A549 (cell line): ENCODE measurements at regions not wholly inside any gene's neighbourhood (a gene's known extent, or its start where the extent isn't known, plus 50 kb on each side); places are given as distances from the start of the nearest gene placed in this dataset.

ENCODE experiments used
- CEBPB ChIP-seq, 2 experiments: fragments of >200 bp in 1 of 2; sonication (Bioruptor Twin) in 1 of 2; formaldehyde crosslinking in 1 of 2; IDR thresholded peaks; 2 replicates each; pipeline ENCODE4 v1.6.1; 2012 to 2016
- CHD2 ChIP-seq: fragments of 150-350 bp; IDR thresholded peaks from 2 replicates; pipeline ENCODE4 v1.6.1; 2014; ENCODE audit warnings: low read length; ENCODE audit not compliant: partially characterized antibody
- EP300 ChIP-seq, 2 experiments: fragments of >200 bp; sonication (Bioruptor Twin); formaldehyde crosslinking; IDR thresholded peaks; 2 replicates in 1 of 2; 3 replicates in 1 of 2; pipeline ENCODE4 v1.6.1; 2016 to 2017
- JUN ChIP-seq, 2 experiments: fragments of >200 bp; sonication (Bioruptor Twin); formaldehyde crosslinking; IDR thresholded peaks; 2 replicates in 1 of 2; 3 replicates in 1 of 2; pipeline ENCODE4 v1.6.1; 2016 to 2017
- MAZ ChIP-seq: fragments of 150-350 bp; IDR thresholded peaks from 2 replicates; pipeline ENCODE4 v1.6.1; 2014; ENCODE audit warnings: antibody characterized with exemption, low read depth, low read length, borderline replicate concordance
- NR3C1 ChIP-seq: fragments of >200 bp; sonication (Bioruptor Twin); formaldehyde crosslinking; IDR thresholded peaks from 3 replicates; pipeline ENCODE4 v1.6.1; 2017
- RCOR1 ChIP-seq: fragments of 150-350 bp; IDR thresholded peaks from 2 replicates; pipeline ENCODE4 v1.6.1; 2014; ENCODE audit warnings: antibody characterized with exemption, low read length, low read depth
- RFX5 ChIP-seq: fragments of 450-650 bp; IDR thresholded peaks from 2 replicates; pipeline ENCODE4 v1.7.1; 2014; ENCODE audit warnings: antibody characterized with exemption, mild to moderate bottlenecking, moderate library complexity
- SMC3 ChIP-seq: fragments of >200 bp; sonication (Bioruptor Twin); formaldehyde crosslinking; IDR thresholded peaks from 3 replicates; pipeline ENCODE4 v1.6.1; 2018; ENCODE audit warnings: inconsistent platforms
- SREBF2 ChIP-seq: fragments of 450-650 bp; IDR thresholded peaks from 2 replicates; pipeline ENCODE4 v1.6.1; 2014; ENCODE audit warnings: mild to moderate bottlenecking, moderate library complexity
- TF ChIP-seq, protein P1 (sequence below): fragments of >200 bp; sonication (Bioruptor Twin); formaldehyde crosslinking; IDR thresholded peaks from 3 replicates; pipeline ENCODE4 v1.5.1; 2016
- TF ChIP-seq, protein P2 (sequence below): fragments of 450-650 bp; IDR thresholded peaks from 2 replicates; pipeline ENCODE4 v1.6.1; 2014; ENCODE audit warnings: antibody characterized with exemption
- TF ChIP-seq, protein P3 (sequence below): IDR thresholded peaks from 2 replicates; pipeline ENCODE4 v1.6.1; 2012

DNA sequence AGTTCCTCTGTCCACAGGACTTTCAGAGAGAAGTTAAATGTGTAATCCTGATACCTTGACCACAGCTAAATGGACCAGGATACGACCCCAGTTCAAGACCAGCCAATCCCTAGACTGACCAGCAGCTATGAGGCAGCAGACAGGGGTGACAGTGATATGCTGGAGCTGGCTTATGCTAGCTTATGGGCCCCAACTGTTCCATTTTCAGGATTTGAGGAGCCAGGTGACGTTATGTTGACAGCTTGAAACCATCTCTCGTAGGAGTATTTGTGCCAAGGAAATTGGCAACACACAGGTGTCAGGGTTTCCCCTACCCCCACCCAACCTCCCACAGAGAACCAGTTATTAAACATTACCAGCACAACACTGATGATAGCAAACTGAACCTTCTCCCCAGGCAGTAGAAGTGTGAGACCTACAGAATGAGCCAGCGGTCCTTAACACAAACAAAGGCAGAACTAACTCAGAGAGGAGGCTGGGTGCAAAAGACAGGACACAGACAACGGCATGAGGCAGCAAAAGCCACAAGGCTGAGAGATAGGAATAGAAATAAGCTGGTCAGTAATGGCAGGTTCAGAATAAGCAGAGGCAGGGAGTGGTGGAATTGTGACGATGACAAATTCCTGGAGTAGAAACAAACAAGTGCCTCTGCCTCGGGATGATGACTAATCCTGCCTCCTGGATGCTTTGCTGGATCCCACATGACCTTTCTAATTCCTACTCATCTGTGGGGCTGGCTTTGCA, 85.6 kb upstream of the CPEB2 start:
- TF ChIP-seq NR3C1 (no peak), RFX5 (no peak), SREBF2 (no peak), MAZ (no peak), EP300 (IDR thresholded peaks at IDR 0.05) (peak in 1 of 2 experiments; percentile 65; a peak in 3 of 5 replicates), CHD2 (no peak), JUN (IDR thresholded peaks at IDR 0.05) (peak in 1 of 2 experiments; percentile 65; a peak in 3 of 5 replicates), SMC3 (peak; percentile 22; the same call in 1 of the 3 replicates), CEBPB (IDR thresholded peaks at IDR 0.05) (no peak), RCOR1 (no peak)
- TF ChIP-seq, protein P1, sequence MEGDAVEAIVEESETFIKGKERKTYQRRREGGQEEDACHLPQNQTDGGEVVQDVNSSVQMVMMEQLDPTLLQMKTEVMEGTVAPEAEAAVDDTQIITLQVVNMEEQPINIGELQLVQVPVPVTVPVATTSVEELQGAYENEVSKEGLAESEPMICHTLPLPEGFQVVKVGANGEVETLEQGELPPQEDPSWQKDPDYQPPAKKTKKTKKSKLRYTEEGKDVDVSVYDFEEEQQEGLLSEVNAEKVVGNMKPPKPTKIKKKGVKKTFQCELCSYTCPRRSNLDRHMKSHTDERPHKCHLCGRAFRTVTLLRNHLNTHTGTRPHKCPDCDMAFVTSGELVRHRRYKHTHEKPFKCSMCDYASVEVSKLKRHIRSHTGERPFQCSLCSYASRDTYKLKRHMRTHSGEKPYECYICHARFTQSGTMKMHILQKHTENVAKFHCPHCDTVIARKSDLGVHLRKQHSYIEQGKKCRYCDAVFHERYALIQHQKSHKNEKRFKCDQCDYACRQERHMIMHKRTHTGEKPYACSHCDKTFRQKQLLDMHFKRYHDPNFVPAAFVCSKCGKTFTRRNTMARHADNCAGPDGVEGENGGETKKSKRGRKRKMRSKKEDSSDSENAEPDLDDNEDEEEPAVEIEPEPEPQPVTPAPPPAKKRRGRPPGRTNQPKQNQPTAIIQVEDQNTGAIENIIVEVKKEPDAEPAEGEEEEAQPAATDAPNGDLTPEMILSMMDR: no peak
- TF ChIP-seq, protein P2, sequence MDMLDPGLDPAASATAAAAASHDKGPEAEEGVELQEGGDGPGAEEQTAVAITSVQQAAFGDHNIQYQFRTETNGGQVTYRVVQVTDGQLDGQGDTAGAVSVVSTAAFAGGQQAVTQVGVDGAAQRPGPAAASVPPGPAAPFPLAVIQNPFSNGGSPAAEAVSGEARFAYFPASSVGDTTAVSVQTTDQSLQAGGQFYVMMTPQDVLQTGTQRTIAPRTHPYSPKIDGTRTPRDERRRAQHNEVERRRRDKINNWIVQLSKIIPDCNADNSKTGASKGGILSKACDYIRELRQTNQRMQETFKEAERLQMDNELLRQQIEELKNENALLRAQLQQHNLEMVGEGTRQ: no peak
- TF ChIP-seq, protein P3, sequence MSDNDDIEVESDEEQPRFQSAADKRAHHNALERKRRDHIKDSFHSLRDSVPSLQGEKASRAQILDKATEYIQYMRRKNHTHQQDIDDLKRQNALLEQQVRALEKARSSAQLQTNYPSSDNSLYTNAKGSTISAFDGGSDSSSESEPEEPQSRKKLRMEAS: no peak
